Upper lobe of right lung (tissue), 1 donor: ENCODE measurements at regions not wholly inside any gene's neighbourhood (a gene's known extent, or its start where the extent isn't known, plus 50 kb on each side); places are given as distances from the start of the nearest gene placed in this dataset.

ENCODE experiments used
- ATAC-seq: fragments of 200-7000 bp; cut with Tn5 transposase; one replicate; pipeline ENCODE4 v1.9.1; 2020; ENCODE audit warnings: mild to moderate bottlenecking, moderate library complexity
- DNase-seq: peaks from one replicate; pipeline ENCODE4 v3.0.0-alpha.2; 2020
- H3K27ac ChIP-seq: fragments of 200-600 bp; one replicate; pipeline ENCODE4 v1.8.0; 2022
- H3K27me3 ChIP-seq: fragments of 200-600 bp; one replicate; pipeline ENCODE4 v1.8.0; 2022; ENCODE audit warnings: mild to moderate bottlenecking
- H3K36me3 ChIP-seq: fragments of 200-600 bp; one replicate; pipeline ENCODE4 v1.8.0; 2022
- H3K4me1 ChIP-seq: fragments of 200-600 bp; one replicate; pipeline ENCODE4 v1.8.0; 2022
- H3K4me3 ChIP-seq: fragments of 200-600 bp; one replicate; pipeline ENCODE4 v1.8.0; 2022; ENCODE audit warnings: mild to moderate bottlenecking
- H3K9me3 ChIP-seq: fragments of 200-600 bp; one replicate; pipeline ENCODE4 v1.8.0; 2022
- CTCF ChIP-seq: fragments of 200-600 bp; IDR thresholded peaks from one replicate; pipeline ENCODE4 v1.8.0; 2022; ENCODE audit warnings: antibody characterized with exemption
- intact Hi-C: fragments of 100-400 bp; cut with DNase I; formaldehyde crosslinking; loops from one replicate; pipeline ENCODE4 v1.11.0; 2022
- donor health status: DM: no; HTN: yes; CAD: no; lungs with severe emphysema.

GRCh38 chr3:154766765-154767503 lies 313.2 kb upstream of the MME start:
- Histone ChIP-seq H3K27ac (no peak overlapping the region), H3K9me3 (no peaks in the 10 kb centered on the region), H3K4me1 (no peaks in the 10 kb centered on the region), H3K36me3 (no peaks in the 10 kb centered on the region), H3K27me3 (no peaks in the 10 kb centered on the region), H3K4me3 (no peak overlapping the region)
- no peak for TF ChIP-seq CTCF
- no peak for DNase-seq
- intact Hi-C loops, result no loop called here
- ATAC-seq, result no peak

- intact Hi-C loops, result no loop called here
- DNase-seq, result no peak
- TF ChIP-seq CTCF, result no peak
- Histone ChIP-seq H3K36me3 (no peaks in the 10 kb centered on the region), H3K27ac (no peak overlapping the region), H3K27me3 (no peaks in the 10 kb centered on the region), H3K4me3 (no peak overlapping the region), H3K4me1 (no peaks in the 10 kb centered on the region), H3K9me3 (no peaks in the 10 kb centered on the region)
- no peak for ATAC-seq
Observed at GRCh38 chr3:154764856-154765640, 315.1 kb upstream of the MME start.

GRCh38 chr3:154762486-154762885 lies 317.6 kb upstream of the MME start:
- H3K4me1 ChIP-seq, result no peaks in the 10 kb centered on the region
- ATAC-seq (no peak), DNase-seq (no peak)
- H3K27me3 ChIP-seq, result no peaks in the 10 kb centered on the region
- H3K9me3 ChIP-seq, result no peaks in the 10 kb centered on the region
- H3K4me3 ChIP-seq, result no peak overlapping the region
- no peak overlapping the region for H3K27ac ChIP-seq
- no peaks in the 10 kb centered on the region for H3K36me3 ChIP-seq
- TF ChIP-seq CTCF, result no peak
- intact Hi-C loops, result no loop called here

GRCh38 chr3:154759966-154760365 lies 320.2 kb upstream of the MME start:
- Histone ChIP-seq H3K9me3 (no peaks in the 10 kb centered on the region), H3K36me3 (no peaks in the 10 kb centered on the region), H3K27ac (no peak overlapping the region), H3K27me3 (no peaks in the 10 kb centered on the region), H3K4me1 (no peaks in the 10 kb centered on the region), H3K4me3 (no peak overlapping the region)
- intact Hi-C loops, result no loop called here
- no peak for DNase-seq
- no peak for TF ChIP-seq CTCF
- no peak for ATAC-seq

- H3K4me1 ChIP-seq, result no peaks in the 10 kb centered on the region
- H3K36me3 ChIP-seq, result no peaks in the 10 kb centered on the region
- no peak overlapping the region for H3K4me3 ChIP-seq
- DNase-seq, result no peak
- no peak for ATAC-seq
- no peaks in the 10 kb centered on the region for H3K9me3 ChIP-seq
- intact Hi-C loops, result no loop called here
- no peak overlapping the region for H3K27ac ChIP-seq
- H3K27me3 ChIP-seq, result no peaks in the 10 kb centered on the region
- TF ChIP-seq CTCF, result peak; percentile 49
Observed at GRCh38 chr3:154758109-154758868, 321.8 kb upstream of the MME start.
